Small intestine (tissue), 7 donors: ENCODE measurements at regions not wholly inside any gene's neighbourhood (a gene's known extent, or its start where the extent isn't known, plus 50 kb on each side); places are given as distances from the start of the nearest gene placed in this dataset.

Experiments
- DNase-seq, 2 donors: peaks; one replicate each; pipeline versions ENCODE4 v3.0.0 to v3.0.0-alpha.2; 2013
- FAIRE-seq: peaks from 2 replicates; lab custom pipeline; 2012; peaks lifted over from hg19 to GRCh38; lab: Jason Lieb, UNC
- H3K27ac ChIP-seq, 3 donors: one replicate each; pipeline ENCODE4 v1.5.1; 2013; ENCODE audit warnings: low read length in 2 of 3, mild to moderate bottlenecking in 2 of 3, control low read depth in 1 of 3, inconsistent platforms in 1 of 3, low read depth in 1 of 3, moderate library complexity in 1 of 3
- H3K27me3 ChIP-seq, 3 donors: one replicate each; pipeline ENCODE4 v1.6.1; 2013; ENCODE audit warnings: low read length in 3 of 3, inconsistent platforms in 1 of 3; ENCODE audit not compliant: control insufficient read depth in 3 of 3, insufficient read depth in 3 of 3
- H3K36me3 ChIP-seq, 3 donors: one replicate each; pipeline ENCODE4 v1.6.1; 2013; ENCODE audit warnings: low read length in 3 of 3, inconsistent platforms in 1 of 3, low read depth in 1 of 3, mild to moderate bottlenecking in 1 of 3, moderate library complexity in 1 of 3; ENCODE audit not compliant: control insufficient read depth in 3 of 3, insufficient read depth in 2 of 3
- H3K4me1 ChIP-seq, 3 donors: one replicate each; pipeline ENCODE4 v1.6.1; 2013; ENCODE audit warnings: low read length in 2 of 3, inconsistent platforms in 1 of 3, low read depth in 1 of 3, mild to moderate bottlenecking in 1 of 3, moderate library complexity in 1 of 3; ENCODE audit not compliant: control insufficient read depth in 3 of 3, insufficient read depth in 2 of 3
- H3K4me3 ChIP-seq, 3 donors: one replicate each; pipeline ENCODE4 v1.5.1; 2013; ENCODE audit warnings: low read length in 3 of 3, control low read depth in 1 of 3, inconsistent platforms in 1 of 3, low read depth in 1 of 3, mild to moderate bottlenecking in 1 of 3, moderate library complexity in 1 of 3
- H3K9me3 ChIP-seq, 2 donors: one replicate each; pipeline ENCODE4 v1.6.1; 2013; ENCODE audit warnings: low read depth in 1 of 2, low read length in 1 of 2; ENCODE audit not compliant: control insufficient read depth in 2 of 2, insufficient read depth in 1 of 2
- WGBS, 3 donors: extraction: QIAGEN DNeasy Blood & Tissue Kit; methylation state at CpG; one replicate each; pipeline ENCODE4 v1.1.7; 2013; 5-methylcytosine and 5-hydroxymethylcytosine counted together
- donor health status: healthy with polysubstance abuse.
- donor health status: control.
- donor health status: control.
- donor health status: Bipolar disorder and iron deficiency.
- donor health status: healthy.

- no peak for DNase-seq
- Histone ChIP-seq H3K27ac (no peak overlapping the region), H3K9me3 (peaks cover 0 to 10% of the 10 kb centered on the region in 2 donors), H3K4me1 (no peaks in the 10 kb centered on the region), H3K27me3 (no peaks in the 10 kb centered on the region), H3K4me3 (no peak overlapping the region), H3K36me3 (no peaks in the 10 kb centered on the region)
- no peak for FAIRE-seq
- 13 to 34% (median 16%) methylated on average over 2 of the region's 2 CpGs for WGBS, 3 donors
These were observed 171.1 kb downstream of the RPAP3 start for GRCh38 chr12:47534695-47535094.

GRCh38 chr12:47530050-47530449 lies 175.8 kb downstream of the RPAP3 start:
- no peak overlapping the region for H3K27ac ChIP-seq
- DNase-seq, result no peak
- peaks cover 0 to 10% of the 10 kb centered on the region in 2 donors for H3K9me3 ChIP-seq
- FAIRE-seq, result no peak
- no peaks in the 10 kb centered on the region for H3K4me1 ChIP-seq
- no peaks in the 10 kb centered on the region for H3K36me3 ChIP-seq
- H3K4me3 ChIP-seq, result no peak overlapping the region
- no peaks in the 10 kb centered on the region for H3K27me3 ChIP-seq

DNA sequence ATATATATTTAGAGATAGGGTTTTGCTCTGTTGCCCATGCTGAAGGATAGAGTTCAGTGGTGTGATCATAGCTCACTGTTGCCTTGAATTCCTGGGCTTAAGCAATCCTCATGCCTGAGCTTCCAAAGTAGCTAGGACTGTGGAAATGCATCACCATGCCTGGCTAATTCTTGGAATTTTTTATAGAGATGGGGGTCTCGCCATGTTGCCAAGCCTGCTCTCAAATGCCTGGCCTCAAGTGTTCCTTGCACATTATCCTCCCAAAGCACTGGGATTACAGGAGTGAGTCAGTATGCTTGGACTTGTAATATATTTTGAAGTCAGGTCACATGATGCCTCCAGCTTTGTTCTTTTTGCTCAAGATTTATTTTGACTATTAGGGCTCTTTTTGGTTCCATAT lies 178.0 kb downstream of the RPAP3 start:
- Histone ChIP-seq H3K4me3 (no peak overlapping the region), H3K36me3 (no peaks in the 10 kb centered on the region), H3K9me3 (peaks cover 0 to 10% of the 10 kb centered on the region in 2 donors), H3K27me3 (no peaks in the 10 kb centered on the region), H3K27ac (no peak overlapping the region), H3K4me1 (no peaks in the 10 kb centered on the region)
- FAIRE-seq, result no peak
- no peak for DNase-seq
- WGBS, 3 donors, result 55 to 90% (median 61%) methylated on average over 1 of the region's 1 CpG

DNA sequence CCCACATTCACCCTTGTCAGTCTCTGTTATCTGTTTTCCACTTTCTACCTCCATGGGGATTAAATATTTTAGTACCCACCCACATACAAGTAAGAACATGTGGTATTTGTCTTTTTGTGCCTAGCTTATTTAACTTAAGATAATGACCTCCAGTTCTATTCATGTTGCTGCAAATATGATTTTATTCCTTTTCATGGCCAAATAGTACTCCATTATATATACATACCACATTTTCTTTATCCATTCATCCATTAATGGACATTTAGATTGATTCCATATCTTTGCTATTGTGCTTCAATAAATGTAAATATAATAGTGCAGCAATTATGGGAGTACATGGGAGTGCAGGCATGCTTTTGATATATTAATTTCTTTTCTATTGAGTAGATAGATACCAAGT lies 185.8 kb downstream of the RPAP3 start:
- no peaks in the 10 kb centered on the region for H3K36me3 ChIP-seq
- no peak overlapping the region for H3K4me3 ChIP-seq
- DNase-seq (no peak), FAIRE-seq (no peak)
- no peak overlapping the region for H3K27ac ChIP-seq
- no peaks in the 10 kb centered on the region for H3K27me3 ChIP-seq
- no peaks in the 10 kb centered on the region for H3K4me1 ChIP-seq
- peaks cover 0 to 3% of the 10 kb centered on the region in 2 donors for H3K9me3 ChIP-seq

DNA sequence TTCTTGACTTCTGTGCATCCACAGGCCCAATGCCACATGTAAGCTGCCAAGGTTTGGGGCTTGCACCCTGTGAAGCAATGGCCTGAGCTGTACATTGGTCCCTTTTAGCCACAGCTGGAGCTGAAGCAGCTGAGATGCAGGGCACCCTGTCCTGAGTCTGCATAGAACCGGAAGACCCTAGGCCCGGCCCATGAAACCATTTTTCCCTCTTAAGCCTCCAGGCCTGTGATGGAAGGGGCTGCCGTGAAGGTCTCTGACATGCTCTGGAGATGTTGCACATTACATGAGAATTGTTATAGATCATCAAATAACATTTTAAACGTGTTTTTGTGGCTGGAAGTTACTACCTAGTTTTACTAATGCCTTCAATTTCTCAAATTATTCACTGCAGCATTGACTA lies 188.7 kb downstream of the RPAP3 start:
- no peak for FAIRE-seq
- H3K27me3 ChIP-seq, result no peaks in the 10 kb centered on the region
- H3K9me3 ChIP-seq, result peaks cover 1 to 8% of the 10 kb centered on the region in 2 donors
- WGBS, 3 donors, result 65 to 78% (median 71%) methylated on average over 4 of the region's 4 CpGs
- no peak overlapping the region for H3K27ac ChIP-seq
- H3K4me3 ChIP-seq, result no peak overlapping the region
- no peaks in the 10 kb centered on the region for H3K36me3 ChIP-seq
- no peak for DNase-seq
- no peaks in the 10 kb centered on the region for H3K4me1 ChIP-seq

- no peaks in the 10 kb centered on the region for H3K36me3 ChIP-seq
- FAIRE-seq (no peak), DNase-seq (no peak)
- no peak overlapping the region for H3K4me3 ChIP-seq
- H3K27me3 ChIP-seq, result no peaks in the 10 kb centered on the region
- no peaks in the 10 kb centered on the region for H3K4me1 ChIP-seq
- H3K27ac ChIP-seq, result no peak overlapping the region
- WGBS, 3 donors, result 79 to 97% (median 92%) methylated on average over 1 of the region's 1 CpG
- peaks cover 1 to 5% of the 10 kb centered on the region in 2 donors for H3K9me3 ChIP-seq
These were observed 196.4 kb downstream of the RPAP3 start for GRCh38 chr12:47509398-47509851.

DNA sequence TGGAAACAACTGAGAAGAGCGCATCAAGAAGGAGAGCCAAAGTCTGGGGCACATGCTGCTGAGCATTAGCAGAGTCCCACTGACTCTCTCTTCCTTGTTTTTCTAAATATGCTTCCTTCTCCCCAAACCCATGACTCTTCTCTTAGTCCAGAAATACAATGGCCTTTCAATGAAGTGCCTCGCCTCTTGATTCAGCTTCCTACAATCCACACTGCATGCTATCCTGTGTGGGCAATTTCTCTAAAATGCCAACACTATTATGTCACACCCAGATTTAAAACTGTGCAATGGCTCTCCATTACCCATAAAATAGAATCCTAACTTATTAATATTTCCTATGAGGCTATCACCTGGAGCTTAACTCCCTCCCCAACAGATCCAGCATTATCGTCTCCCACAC lies 198.6 kb downstream of the RPAP3 start:
- Histone ChIP-seq H3K27me3 (no peaks in the 10 kb centered on the region), H3K4me3 (no peak overlapping the region), H3K36me3 (no peaks in the 10 kb centered on the region), H3K9me3 (no peaks in the 10 kb centered on the region), H3K4me1 (no peaks in the 10 kb centered on the region), H3K27ac (no peak overlapping the region)
- DNase-seq (no peak), FAIRE-seq (no peak)
- WGBS, 3 donors, result 88 to 92% (median 90%) methylated on average over 3 of the region's 3 CpGs

DNA sequence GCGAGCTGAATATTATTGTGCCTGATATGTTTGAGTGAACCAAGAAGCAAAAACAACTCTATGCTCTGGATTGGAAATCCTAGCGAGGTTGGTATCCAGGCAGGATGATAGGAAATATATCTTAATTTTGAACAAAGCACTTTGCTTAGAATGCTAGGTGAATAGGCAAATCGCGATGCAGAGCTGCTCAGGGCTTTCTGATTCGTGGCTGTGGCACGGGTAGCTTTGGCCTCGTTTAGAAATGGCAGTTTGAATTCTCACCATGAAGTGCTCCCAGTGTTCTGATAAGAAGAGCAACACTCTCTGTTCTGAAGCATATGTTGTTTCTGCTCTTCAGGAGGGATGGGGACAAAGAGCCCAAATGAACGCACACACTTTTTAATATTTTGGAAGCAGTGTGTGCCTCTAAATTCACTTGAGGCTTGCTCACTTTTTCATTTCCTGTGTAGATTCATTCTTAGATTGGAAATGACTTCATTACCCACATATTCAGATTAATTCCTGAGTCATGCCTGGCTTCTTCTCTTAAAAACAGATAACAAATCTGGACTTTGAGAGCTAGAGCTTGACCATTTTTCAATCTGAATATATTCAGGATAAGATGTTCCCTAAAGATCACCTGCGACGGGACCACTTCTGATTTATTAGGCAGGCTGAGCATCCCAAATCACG lies 200.9 kb downstream of the RPAP3 start:
- Histone ChIP-seq H3K9me3 (no peaks in the 10 kb centered on the region), H3K4me1 (no peaks in the 10 kb centered on the region), H3K27me3 (no peaks in the 10 kb centered on the region), H3K36me3 (no peaks in the 10 kb centered on the region), H3K27ac (no peak overlapping the region), H3K4me3 (no peak overlapping the region)
- 80 to 84% (median 82%) methylated on average over 11 of the region's 11 CpGs for WGBS, 3 donors
- FAIRE-seq, result no peak
- no peak for DNase-seq

DNA sequence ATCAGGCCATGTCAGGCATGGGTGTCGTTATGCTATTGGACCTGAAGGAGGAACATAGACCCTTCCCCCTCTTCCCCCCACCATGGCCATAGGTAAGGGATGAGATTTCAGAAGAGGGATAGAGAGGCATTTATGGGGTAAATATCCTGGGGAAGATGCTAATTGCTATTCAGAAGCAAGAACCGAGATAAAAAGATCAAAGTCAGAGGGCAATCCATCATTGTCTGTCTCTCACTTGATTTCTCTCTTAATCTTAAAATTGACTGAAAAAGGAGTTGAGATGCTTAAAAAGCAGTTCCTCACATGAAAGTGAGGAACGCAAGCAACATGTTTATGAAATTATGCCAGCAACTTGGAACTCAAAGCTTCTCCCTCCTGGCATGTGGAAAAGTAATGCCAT lies 212.0 kb downstream of the RPAP3 start:
- Histone ChIP-seq H3K9me3 (peaks cover 0 to 7% of the 10 kb centered on the region in 2 donors), H3K4me1 (no peaks in the 10 kb centered on the region), H3K27ac (no peak overlapping the region), H3K4me3 (no peak overlapping the region), H3K36me3 (no peaks in the 10 kb centered on the region), H3K27me3 (peaks cover 0 to 6% (median 0%) of the 10 kb centered on the region in 3 donors)
- DNase-seq (no peak), FAIRE-seq (no peak)
- WGBS, 3 donors, result 52 to 58% (median 56%) methylated on average over 3 of the region's 3 CpGs
